HG02588 (cell line): ENCODE measurements at regions not wholly inside any gene's neighbourhood (a gene's known extent, or its start where the extent isn't known, plus 50 kb on each side); places are given as distances from the start of the nearest gene placed in this dataset.

Experiments
- ATAC-seq: cut with Tn5 transposase; IDR thresholded peaks from one replicate; pipeline ENCODE4 v1.9.1; 2021; ENCODE audit warnings: mild to moderate bottlenecking, moderate library complexity; ENCODE audit not compliant: unreplicated experiment

DNA sequence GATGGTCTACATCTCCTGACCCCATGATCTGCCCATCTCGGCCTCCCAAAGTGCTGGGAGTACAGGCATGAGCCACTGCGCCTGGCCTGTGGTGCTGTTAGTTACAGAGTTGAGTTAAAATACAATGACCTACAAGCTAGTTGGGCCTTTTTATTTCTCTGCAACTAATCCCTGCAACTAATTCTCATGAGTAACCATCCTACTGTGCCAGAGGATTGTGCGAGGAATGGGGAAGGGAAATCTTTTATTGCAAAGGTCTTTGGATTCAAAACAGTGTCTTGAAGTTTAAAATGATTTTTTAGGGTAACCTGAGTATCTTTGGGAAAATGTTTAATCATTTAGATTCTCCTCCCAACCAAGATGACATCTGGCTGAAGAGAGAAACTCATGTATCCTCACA lies 88.8 kb upstream of the RMDN2 start:
- ATAC-seq, result no peak

DNA sequence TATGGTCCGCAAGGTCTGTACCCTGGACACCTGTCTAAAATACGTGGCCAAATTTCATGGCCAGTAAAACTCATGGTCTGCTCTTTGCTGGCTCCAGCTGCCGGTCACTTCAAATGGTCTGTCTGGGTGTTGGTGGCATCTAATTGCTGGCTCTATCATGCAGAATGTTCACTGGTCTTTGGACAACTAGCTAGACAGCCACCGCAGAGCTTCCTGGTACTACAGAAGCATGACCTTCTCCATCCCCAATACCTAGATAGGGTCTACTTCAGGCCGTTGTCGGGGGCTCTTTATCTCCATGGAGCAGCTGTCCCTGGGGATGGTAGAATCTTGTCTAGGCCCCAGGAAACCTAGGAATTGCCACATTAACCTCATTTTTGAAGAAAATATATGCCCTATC lies 88.4 kb upstream of the RMDN2 start:
- no peak for ATAC-seq

DNA sequence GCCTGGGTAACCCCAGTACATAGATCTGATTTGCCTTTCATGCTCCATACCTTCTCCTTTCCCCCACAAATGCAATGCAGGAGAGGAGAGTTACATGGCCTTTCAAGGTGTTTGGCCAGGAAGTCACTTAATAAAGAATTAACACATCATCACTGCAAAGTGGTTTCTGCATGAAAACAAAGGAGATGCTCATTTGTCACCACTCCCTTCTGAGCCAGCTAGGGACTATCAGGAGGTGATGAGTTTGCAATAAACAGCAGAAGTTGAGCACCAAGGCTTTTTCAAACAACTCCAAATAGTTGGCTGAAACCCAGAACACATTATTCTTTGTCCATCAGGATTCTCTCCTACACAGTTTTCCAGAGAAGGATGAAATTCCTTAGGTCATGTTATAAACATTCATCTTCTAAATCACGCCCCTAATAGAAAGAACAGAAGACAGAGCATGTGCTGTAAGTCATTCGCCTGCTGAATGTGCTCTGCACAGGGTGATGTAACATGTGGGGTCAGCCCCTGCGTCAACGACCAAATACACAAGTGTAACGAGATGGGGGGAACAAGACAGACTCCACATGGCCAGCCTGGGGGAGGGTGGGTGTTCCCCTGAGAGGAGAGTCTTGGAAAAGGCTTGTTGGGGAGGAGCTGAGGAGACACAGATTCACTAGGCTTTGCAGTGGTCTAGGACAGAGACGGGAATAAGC lies 87.3 kb upstream of the RMDN2 start:
- ATAC-seq, result no peak

DNA sequence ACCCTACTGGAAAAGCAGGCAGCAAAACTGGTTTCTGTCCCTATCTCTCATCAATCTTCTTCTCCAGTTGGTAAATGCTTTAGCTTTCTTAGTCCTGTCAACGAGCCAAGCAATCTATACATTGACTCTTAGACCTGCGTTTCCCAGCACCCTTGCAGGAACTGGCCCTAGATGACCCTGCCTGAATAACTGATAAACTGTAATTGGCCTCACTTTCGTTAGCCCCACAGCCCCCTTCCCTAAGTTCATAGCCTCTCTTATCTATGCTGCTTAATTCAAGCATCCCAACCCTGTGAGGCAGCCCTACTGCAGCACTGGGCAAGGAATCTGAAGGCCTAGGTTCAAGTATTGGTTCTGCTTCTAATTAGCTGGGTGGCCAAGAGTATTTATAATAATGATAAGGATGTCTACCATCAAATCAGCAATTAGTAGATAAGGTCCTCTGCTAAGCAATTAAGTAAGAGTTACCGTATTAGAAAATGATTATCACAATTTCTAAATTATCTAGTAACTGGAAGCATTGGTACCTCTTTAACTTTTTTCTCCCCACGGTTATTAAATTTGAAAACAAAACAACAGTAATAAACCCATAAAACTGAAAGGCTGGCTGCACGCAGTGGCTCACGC lies 86.4 kb upstream of the RMDN2 start:
- no peak for ATAC-seq

DNA sequence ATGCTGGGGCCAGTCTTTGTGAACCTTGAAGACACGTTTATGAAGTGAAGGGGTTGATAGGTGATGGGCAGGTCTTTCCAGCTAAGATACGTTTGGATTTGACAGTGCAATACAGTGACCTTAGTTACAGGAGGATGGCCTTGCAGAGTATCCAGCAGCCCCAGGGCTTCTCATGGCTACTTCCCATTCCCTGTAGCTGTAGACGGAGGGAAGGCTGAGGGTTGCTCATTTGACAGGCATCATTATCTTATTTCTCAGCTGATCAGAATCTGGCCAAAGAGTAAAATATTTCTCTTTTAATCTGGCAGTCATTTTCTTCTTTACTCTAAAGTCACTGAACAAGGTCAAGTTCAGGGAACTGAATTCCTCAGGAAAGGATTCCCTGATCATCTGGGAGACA lies 85.1 kb upstream of the RMDN2 start:
- no peak for ATAC-seq

DNA sequence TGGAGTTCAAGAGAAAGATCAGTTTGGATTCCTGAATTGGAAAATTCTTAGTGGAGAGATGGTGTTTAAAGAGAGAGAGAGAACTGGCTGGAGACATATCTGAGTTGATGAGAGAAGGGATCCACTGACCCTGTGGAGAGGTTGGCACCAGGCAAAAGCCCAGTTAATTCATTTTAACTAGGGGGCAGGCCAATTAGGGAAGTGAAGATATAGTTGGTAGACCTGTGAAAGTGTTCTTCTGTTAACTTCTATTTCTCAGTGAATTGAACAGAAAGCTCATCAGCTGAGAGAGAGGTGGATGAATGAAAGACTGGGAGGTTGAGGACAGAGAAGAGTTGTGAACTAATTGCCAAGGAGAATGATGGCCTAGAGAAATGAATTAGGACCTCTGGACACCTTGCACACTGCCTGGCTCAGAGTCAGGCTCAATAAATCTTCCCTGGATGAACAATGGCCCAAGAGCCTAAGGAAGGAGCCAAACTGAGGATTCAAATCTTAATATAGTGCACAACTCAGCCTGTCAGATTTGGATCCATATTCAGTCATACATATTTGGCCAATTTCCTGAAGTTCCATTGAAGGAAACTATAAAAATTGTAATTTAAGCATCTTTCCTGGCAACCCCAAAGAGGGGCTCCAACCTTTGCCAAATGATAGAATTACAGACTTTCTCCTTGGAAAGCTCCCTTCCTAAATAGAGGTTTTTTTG lies 82.2 kb upstream of the RMDN2 start:
- no peak for ATAC-seq

DNA sequence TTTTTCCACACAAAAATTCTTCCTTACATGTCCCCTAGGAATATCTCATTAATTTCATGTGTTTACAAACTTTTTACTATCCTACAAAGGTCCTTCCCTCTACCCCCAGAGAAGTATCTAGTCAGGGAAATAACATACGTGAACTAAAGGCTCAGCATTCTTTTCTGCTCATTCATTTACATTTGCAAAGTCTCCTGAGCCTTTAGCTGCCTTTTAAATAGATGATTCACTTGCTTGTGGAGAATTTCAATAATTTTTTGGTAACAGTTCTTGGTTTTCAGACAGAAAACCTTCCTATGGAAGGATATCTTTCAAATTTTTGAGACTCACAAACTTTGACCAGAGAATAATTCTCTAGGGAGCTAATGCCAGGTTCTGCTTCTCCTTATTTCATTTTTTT lies 81.5 kb upstream of the RMDN2 start:
- no peak for ATAC-seq

DNA sequence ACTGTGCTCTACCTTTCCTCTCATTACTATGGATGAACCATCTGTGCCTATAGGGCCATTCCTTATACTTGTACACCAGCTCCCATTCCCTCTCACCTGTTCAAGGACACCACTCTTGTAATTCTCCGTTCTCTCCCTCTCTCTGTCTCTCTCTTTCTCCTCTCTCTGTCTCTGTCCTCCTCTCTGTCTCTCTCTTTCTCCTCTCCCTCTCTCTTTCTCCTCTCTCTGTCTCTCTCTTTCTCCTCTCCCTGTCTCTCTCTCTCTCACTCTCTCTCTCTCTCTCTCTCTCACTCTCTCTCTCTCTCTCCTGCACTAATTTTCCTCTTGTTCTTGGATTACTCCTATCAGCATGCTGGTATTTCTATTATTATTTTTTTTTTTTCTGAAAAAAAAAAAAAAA lies 78.9 kb upstream of the RMDN2 start:
- ATAC-seq, result no peak

DNA sequence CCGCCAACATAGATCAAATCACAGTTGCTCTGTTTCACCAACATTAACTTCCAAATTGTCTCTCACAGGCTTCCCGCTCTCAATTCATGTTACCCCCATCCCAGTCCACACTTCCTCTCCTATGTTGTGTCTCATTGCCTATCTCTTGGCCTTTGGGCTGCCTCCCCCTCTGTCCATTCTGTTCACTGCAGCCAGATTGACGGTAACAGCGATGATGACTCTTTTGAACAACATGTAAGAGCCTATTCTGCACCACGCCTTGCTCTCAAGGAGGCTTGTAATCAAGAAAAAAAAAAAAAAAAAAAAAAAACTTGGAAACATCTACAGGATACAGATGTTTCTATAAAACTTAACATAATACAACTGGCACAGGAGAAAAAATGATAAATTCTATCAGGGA lies 77.3 kb upstream of the RMDN2 start:
- ATAC-seq, result no peak

DNA sequence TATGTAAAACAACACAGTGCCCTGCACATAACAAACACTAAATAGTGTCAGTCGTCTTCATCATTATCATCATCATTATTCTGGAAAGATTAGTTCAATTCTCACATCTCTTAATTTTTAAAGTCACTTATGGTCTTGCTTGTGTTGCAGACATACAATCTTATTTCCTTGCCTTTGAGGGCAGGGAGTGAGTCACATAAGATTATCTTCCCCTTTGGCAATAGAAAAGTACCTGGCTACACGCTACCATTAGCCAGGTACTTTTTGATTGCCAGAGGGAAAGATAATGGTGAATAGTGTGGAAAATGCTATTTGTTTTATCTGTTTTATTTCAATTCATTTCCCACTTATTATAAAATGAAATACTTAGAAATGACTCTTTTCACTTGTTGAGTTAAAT lies 76.6 kb upstream of the RMDN2 start:
- ATAC-seq, result no peak

DNA sequence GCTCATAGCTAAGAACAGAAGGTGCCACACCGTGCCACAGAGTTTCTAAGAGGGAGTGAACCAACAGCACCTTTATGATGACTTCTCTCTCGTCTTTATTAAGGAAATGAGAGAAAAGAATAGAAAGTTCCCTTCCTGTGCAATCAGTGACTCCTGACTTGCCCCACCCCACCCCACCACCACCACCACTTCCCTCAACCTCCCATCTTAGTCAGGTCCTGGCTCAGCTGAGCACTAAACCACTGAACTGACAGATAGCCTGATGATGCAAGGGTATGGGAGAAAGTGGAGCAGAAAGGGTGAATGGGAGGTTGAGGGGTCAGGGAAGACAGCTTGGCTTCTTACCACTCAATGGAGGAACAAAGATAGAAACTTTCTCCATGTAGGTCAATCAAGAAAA lies 75.2 kb upstream of the RMDN2 start:
- no peak for ATAC-seq

DNA sequence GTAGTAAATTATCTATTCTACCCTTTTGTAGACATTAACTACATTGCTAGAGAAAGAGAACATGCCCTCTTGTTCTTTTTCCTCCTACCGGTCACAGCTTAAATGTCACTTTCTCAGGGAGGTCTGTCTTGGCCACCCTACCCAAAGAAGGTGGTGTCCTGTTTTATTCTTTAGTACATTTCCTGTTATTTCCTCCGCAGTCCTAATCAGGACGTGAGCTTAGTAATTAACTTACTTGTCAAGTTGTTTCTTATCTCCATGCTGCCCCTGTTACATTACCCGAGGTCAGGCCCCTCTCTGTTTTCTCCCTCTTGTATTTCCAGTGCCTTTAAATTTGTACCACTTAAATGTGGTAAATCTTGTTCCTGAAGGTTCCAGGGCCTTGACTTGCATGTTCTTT lies 73.7 kb upstream of the RMDN2 start:
- peak; percentile 14 for ATAC-seq

DNA sequence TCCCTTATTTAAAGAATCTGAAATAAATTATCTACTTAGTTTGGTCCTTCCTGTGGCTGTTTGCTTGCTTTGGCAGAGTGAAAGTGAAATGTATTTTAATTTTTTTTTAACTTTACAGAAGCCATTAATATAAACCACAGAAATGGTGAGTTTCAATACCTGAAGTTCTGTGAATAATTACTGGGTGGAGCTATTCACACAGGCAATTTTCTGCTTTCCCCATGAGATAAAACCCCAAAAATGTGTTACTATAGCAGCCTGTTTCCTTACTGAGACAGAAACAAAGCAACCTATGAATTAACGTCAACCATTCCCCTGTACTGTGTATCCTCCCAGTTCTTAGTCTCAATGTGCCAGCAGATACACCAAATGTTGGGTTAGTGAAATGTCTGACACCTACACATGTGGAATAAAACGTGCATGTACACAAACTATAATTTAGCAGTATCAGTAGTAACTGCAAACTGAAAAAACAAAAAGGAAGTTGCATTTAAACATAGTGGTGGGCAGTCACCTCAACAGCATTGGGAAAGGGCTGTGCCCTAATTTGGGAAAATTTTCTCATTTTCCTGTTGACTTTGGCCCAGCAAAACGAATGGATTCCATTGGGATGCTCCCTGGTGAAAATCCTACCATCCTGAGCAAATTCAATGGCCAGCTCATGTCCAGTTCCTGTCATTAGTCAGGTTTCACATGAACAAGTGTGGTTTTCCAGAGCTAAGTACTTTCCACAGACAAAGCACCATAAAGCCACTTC lies 73.1 kb upstream of the RMDN2 start:
- ATAC-seq, result peak; percentile 61

DNA sequence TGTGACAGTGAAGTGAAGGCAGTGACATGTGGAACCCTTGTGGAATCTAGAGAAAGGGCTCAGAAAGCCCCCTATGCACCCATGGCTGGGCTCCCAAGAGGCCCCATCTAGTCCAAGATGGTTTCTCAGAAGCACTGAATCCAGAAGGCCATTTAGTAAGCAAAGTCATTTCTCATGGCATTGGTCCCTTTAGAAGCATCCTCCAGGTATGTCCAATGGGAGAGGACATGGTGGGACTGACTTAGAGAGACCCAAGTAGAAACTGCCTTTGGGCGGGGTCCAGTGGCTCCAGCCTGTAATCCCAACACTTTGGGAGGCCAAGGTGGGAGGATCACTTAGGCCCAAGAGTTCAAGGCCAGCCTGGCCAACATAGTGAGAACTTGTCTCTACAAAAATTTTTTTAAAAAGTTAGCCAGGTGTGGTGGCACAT lies 72.5 kb upstream of the RMDN2 start:
- no peak for ATAC-seq

DNA sequence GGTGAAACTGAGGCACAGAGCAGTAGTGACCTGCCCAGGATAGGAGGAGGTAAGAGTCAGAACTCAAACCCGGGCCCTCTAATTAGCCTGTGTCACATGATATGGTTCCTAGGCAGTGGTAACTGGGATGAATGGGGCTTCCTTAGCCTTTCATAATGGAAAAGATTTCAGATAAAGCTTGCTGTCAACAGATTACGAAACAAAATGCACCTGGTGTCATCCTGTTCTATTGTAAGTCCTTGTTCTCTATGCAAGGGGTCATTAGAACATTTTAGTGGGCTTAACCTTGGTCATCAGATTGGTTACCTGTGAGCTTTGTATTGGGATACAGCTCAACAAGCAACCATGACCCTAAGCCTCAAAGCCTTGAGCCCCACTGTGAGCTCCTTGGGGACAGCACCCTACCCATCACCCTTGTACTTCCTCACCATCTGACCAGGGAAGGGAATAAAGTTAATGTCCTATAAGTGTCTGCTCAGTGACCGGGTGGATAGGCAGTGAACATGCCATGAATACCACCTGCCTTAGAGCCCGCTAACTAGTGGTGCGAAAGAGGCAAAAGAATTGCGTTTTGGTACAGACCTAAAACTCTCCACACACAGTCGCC lies 70.3 kb upstream of the RMDN2 start:
- no peak for ATAC-seq

DNA sequence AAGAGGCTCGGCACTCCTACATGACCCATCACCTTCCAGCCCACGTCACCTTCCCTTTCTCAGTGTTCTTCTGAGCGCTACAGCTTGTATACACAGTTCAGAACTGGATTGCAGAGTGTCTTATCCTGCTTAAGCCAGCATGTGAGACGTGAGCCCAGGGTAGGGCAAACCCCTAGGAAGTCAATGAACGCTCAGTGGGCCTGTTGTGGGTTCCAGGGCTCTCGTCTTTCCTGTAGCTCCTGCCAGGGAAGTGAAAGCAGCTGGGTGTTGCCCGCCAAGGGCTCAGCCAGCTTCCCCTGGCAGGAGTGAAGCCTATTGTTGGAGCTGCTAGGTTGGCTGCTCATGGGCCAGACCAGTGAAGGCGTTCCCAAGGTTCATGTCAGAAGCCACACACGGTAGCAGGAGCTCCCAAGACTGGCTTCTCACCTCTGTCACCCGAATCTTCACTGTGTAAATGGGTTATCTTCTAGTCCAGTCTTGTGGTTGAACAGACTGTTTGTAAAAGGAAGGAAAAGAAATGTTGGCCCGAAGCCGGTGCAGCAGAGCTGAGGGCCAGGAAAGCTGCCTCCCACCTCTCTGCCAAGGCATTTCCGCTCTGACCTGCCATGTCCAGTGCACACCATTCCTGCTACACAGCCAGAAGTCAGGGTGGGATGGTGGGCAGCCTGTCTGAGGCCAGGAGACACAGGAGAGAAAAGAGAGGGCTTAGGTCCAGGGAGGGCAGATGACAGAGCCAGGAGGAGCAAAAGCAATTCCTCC lies 69.6 kb upstream of the RMDN2 start:
- no peak for ATAC-seq

DNA sequence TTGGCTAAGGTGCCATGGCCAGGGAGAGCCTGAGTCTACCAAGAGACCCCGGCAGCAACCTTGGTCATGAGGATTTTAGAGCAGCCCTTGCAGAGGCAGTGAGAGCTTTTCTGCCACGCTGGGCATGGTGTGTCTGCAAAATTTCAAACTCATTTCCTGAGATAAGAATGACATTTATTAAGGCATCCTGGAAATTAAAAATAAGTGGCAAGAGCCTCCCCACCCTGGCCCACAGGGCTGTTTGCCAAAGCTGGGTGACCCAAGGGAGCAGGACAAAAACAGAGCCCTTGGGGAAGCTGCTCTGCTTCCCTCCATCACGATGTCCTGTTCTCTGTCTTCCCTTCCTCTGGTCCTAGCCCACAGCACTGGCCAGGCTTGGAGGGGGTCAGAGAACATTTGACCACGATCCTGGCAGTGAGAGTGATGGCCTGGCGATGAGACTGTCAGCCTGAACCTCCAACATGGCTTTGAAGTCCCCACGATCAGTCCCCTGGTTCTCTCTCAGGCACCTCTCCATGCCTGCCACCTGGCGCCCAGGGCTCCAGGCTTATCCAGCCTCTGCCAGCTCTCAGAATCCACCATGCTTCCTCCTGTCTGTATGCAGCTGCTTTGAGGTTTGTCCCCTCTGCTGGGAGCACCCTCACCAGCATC lies 68.9 kb upstream of the RMDN2 start:
- ATAC-seq, result no peak

DNA sequence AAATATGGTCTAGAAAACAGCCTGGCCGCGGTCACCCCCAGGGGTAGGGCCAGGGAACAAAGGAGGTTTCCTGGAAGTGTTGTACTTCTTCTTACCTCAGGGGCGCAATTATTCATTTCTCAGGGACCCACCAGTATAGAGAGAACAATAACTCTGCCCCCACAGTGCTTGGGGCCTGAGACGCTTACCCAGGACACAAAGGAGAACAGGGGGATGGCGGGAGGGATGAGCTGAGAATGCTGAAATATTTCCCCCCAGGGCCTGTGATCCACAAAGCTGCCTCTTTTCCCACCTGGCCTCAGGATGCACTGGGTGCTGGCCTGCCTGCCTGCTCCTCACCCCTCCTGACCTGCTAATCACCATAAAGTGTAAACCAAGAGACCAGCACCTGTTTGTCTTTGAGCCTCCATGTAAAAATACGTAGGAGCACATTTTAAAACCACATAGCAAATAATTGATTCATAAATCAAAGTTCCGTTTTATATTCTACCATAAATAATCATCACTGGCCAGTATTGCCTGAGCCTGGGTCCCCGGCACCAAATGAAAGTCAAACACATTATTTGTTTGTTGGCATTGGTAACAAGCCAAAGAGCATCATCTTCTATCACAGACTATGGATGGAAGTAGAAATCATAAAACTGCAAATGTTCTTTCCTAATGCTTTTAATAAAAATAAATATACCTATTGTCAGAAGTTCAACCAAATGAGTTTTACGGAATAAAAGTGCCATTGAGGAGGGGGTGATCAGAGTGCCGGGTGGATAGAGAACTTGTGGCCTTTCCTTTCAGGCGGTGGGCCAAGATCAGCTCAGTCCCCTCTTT lies 67.3 kb upstream of the RMDN2 start:
- no peak for ATAC-seq

DNA sequence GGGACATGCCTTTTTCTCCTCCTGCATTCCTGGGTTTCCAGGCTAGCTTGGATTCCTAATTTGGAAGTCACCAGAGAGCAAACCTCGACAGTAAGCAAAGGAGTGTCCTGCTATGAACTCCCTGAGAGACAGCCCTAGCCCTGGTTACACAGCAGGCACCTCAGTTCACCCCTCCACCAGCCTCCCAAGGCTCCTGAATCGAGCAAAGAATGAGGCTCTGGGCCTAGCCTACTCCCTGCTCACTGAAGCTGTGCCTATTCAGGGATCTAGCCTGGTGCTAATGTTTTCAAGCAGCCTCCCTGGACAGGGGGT lies 66.7 kb upstream of the RMDN2 start:
- ATAC-seq, result no peak
